Right forelimb (tissue), 1 donor: ENCODE measurements at regions not wholly inside any gene's neighbourhood (a gene's known extent, or its start where the extent isn't known, plus 50 kb on each side); places are given as distances from the start of the nearest gene placed in this dataset.

Experiments
- DNase-seq: peaks from one replicate; pipeline ENCODE4 v3.0.0-alpha.2; 2018

DNA sequence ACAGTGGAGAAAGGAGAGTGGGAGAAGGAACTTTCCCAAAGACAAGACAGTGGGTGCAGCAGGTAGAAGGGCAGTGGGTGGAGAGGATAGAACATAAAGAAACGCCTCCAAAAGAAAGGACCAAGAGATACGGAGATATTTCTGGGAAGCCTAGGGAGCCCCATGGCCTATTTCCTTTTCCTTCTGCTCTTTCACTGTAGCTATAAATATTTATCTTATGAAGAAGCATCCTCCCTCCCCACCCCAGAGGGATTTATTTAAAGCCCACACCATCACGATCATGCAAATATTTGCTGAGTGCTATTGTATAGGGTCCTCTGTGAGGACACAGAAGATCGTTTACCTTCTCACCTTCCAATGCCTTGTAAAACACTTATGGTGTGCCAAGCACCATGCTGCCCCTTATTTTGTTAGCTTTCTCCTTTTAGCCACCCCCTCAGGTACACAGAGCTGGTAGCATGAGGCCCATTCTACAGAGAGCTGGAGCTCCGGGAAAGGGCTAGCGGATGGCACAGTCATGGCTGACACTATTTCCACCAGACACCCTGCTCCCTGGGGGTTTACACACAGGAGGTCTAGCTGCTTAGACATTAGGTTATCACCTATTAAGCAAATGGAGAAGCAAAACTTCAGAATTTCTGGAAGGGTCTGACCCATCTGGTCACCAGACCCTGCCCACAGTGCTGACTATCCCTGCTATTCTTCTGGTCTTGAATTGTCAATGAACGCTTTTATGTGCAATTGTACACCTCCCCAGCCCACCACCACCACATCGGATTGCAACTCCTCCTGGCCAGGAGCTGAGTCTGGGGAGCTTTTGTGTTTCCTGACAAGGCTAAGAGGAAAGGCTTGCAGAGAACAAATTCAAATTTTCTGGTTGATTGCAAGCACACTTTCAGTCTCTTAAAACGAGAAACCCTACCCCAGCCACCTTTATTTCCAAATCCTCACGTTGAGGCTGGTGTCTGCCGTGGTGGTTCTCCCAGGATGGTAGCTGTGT, 91.8 kb upstream of the KLF7 start:
- DNase-seq: no peak

- DNase-seq: no peak
Measured at GRCh38 chr2:207258263-207258991, 92.7 kb upstream of the KLF7 start.

- no peak for DNase-seq
Measured at GRCh38 chr2:207260021-207260420, 94.3 kb upstream of the KLF7 start.

DNA sequence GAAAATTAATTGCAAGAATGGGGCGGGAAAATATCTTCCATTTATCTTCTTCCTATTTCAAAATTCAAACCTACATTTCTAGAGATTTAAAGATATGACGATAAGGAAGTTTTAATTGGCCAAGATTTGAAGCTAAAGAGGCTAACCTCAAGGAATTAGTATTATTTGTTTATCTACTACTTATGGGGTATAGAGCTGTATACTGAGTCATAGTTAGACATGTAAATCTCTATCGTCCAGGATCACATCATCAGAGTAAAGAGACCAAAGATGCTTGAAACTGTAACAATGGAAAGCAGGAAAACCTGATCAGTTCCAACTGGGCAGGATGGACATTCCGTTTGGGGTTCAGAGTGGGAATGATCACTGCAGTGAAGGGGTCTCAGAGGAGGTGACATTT, 95.2 kb upstream of the KLF7 start:
- DNase-seq: no peak

DNA sequence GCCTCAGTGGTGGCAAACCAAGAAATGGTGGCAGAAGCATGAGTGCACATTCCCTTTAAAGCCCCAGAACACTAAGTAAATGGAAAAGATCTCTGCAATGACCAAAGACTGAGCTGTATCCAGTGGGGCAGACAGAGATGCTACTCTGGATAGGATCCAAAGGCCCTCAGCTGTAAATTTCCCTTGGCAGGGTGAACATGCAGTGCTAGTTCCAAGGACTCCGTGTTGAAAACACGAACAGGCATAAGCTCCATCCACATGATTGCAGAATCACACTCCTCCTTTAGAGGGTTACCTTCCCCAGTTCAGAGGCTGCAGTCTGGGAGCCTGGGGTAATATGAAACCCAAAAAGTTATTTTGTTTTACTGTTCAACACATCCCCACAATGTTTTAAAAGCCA, 98.6 kb upstream of the KLF7 start:
- no peak for DNase-seq

GRCh38 chr2:207265332-207265731, 99.6 kb upstream of the KLF7 start:
- no peak for DNase-seq

DNA sequence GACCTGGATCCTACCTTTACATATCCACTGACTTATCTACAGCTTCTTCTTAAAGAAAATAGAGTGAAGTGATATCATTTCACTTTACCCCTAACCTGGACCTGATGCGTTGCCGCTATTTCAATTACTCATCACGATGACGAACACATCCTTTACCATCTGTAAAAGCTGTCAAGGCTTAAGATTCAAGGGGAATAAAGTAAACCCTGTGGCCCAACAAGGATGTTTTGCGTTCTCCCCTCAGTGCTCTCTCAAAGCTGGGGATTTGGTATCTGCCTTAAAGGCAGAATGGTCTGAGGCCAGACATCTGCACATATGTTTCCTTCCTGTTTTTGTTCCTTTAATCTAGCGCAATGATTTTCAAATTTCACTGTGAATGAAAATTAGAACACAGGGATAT, 100.1 kb upstream of the KLF7 start:
- no peak for DNase-seq

DNA sequence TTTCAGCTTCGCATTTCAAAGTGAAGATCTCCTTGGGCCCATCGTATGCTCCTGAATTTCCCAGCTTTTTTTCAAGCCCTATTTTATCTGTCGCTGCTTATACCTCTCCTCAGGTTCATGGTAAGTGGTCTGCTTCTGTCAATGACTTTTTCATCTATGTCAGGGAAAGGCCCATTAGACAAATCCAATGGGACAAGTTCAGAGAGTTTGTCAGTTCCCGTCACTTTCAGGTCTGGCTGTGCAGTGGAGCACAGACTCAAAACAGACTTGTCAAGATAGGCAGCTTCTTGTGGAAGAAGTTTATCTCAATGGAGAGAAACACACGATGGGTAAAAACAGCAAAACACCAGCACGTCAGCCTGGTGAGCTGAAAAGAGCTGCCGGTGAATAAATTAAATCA, 100.9 kb upstream of the KLF7 start:
- no peak for DNase-seq

DNA sequence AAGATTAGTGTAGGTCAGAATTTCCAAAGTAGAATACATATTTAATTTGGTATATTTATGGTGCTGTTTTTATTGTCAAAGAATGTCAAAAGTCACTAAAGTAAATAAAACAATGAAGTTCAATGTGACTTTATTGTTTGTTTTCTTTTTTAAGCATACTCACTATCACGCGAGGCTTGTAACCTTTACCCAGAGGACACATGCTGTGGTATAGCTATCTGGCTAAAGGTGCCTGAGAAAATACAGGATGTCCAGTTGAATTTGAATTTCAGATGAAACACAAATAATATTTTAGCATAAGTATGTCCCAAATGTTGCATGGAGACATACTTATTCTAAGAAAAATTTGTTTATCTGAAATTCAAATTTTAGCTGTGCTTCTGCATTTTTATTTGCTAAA, 103.3 kb upstream of the KLF7 start:
- DNase-seq: no peak

DNA sequence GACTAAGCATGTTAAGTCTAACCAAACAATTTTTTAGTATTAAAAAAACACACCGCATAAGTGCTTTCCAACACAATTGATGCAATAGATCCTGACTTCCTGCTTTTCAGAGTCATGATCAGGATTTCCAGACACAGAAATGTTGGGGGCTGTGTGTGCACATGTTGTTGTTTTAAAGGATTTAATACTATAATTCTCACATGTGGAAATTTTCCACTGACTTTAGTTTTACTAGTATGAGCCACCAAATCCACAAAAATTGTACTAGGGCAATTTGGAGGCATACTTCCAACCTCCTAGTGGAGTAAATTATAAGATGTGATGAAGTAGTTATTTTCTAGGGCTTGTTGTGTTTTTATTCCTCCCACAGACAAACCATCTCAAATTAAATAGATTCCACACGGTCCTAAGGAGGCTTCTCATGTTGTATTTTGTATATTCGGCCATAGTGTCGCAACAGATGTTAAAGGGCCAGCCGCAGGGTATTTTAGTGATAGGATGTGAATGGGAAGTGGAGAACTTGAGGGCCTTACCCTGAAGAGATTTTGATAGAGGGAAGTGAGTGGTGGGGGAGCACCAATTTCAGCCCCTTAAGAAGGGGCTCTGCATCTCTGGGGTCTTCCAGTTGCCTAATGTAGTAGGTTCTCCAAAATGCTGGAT, 108.9 kb upstream of the KLF7 start:
- no peak for DNase-seq

DNA sequence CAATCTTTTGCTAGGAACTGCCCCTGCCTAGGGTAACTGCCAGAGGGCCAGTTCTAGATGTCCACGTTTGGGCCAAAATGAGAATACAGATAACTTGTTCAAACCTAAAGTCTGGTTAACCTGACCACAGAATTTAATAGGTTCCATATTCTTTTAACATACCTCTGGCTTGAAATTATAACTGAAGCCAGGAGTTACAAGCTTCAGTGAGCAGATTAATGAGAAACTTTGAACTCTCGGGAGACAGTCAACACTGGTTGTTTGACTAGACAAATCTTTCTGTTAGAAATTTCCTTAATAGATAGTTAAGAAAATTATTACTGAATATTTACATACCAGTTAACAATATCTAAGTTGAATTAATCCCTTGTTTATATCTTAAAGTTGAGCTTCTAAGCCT, 110.0 kb upstream of the KLF7 start:
- no peak for DNase-seq

GRCh38 chr2:207276248-207276647, 110.5 kb upstream of the KLF7 start:
- DNase-seq: no peak

DNA sequence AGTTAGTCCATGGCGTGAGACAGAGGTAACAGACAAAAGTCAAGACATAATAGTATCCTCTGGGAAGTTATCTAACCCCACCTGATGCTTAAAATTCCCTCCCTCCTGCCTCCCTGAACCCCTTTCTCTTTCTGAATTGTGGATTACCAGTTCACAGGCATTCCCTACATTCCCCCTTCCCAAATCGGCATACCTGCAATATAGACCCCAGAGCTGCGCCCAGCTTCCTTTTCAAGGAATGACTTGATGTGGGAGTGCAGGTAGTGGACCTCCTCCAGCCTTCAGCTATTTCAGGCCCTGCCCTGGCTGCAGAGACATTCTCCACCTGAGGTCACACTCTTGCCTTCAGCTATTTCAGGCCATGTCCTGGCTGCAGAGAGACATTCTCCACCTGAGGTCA, 111.1 kb upstream of the KLF7 start:
- DNase-seq: no peak

- DNase-seq: no peak
Measured at GRCh38 chr2:207279520-207279919, 113.8 kb upstream of the KLF7 start.

DNA sequence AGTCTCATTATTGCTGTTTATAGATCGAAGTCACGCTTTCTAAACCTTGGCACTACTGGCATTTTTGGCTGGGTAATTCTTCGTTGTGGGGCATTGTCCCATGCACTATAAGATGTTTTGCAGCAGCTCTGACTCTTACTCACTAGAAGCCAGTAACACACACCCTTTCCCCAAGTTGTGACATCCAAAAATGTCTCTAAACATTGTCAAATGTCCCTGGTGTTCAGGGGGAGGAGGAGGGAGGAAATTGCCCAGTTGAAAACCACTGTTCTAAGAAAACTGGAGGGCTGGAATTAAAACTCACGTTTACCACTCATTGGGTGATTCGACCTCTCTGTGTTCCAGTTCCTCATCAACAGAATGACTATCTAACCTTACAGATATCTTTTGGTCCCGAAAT, 115.7 kb upstream of the KLF7 start:
- DNase-seq: no peak

DNA sequence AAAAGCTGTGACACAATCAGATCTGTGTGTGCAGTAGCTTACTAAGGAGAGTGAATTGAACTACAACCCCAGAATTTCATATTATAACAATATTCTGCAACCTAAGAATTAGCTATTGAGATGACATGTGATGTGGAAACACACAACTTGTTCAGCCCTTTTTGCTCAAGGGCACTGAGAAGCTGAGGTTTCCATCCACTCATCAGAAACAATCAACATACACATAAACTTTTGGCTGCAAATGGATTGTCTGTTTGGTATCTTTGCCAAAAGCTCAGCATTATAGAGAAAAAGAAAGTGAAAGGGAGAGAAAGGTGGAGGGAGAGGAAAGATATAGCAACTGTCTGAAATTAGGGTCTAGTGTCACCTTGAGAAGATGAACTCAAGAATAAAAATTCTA, 117.2 kb upstream of the KLF7 start:
- no peak for DNase-seq

GRCh38 chr2:207283356-207283755, 117.6 kb upstream of the KLF7 start:
- no peak for DNase-seq

GRCh38 chr2:207284556-207285472, 119.1 kb upstream of the KLF7 start:
- no peak for DNase-seq

GRCh38 chr2:207285473-207285815, 119.7 kb upstream of the KLF7 start:
- no peak for DNase-seq

DNA sequence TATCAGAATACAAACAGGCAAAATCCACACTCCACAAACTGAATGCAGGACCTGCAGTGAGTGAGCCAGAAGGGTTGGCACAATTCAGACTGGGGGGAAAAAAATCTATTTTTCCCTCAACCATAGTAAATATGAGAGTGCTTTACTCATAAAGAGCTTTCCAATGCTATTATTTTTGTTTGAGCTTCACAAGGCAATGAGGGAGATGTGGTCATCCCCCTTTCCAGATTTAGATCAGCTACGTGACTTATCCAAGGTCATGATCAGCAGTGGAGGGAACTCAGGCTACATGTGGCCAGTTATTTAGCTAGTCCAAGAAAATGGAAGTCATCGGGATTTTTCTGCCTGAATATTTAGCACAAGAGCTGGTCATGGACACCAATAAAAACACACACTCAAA, 120.4 kb upstream of the KLF7 start:
- DNase-seq: no peak

DNA sequence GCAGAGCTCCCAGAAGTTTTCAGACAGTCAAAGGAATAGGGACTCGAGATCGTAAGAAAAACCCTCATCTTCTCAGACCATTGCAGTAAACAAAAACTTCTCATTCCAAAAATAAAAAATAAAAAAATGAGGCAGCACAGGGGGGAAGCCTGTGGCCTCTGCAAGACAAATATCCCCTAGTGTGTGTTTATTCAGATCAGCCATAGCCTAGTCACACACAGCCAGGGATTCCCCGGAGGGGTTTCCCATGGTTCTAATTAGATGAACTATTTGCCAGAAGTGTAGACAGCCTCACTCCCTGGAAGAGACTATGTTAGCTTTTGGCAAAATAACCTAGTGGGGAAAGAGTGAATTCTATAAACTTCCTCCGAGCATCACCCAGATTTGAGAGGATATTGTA, 122.9 kb upstream of the KLF7 start:
- DNase-seq: no peak

- no peak for DNase-seq
Measured at GRCh38 chr2:207289295-207290018, 123.7 kb upstream of the KLF7 start.
